Adrenal gland (tissue), 5 donors: ENCODE measurements at regions not wholly inside any gene's neighbourhood (a gene's known extent, or its start where the extent isn't known, plus 50 kb on each side); places are given as distances from the start of the nearest gene placed in this dataset.
"Not testable (repeated sequence)": the region's sequence is repeated elsewhere in the genome, so short reads cannot be mapped to it uniquely, and the experiment has no call there.

Experiments
- POLR2A ChIP-seq, 2 donors: fragments of 450-650 bp; IDR thresholded peaks; one replicate each; pipeline ENCODE4 v1.6.1; 2017; ENCODE audit warnings: antibody characterized with exemption in 2 of 2, mild to moderate bottlenecking in 2 of 2, moderate library complexity in 1 of 2
- TF ChIP-seq, protein P1 (sequence below), 6 experiments: fragments of 450-650 bp in 4 of 6; fragments of 200-600 bp in 2 of 6; sonication (generic) in 1 of 6; IDR thresholded peaks; 1 replicate in 5 of 6; 2 replicates in 1 of 6; pipeline versions ENCODE4 v1.5.1 to v1.8.0; 2016 to 2021; ENCODE audit warnings: antibody characterized with exemption in 6 of 6, mild to moderate bottlenecking in 2 of 6, moderate library complexity in 1 of 6
- donor health status: DM: no; HTN: no; CAD: no.

DNA sequence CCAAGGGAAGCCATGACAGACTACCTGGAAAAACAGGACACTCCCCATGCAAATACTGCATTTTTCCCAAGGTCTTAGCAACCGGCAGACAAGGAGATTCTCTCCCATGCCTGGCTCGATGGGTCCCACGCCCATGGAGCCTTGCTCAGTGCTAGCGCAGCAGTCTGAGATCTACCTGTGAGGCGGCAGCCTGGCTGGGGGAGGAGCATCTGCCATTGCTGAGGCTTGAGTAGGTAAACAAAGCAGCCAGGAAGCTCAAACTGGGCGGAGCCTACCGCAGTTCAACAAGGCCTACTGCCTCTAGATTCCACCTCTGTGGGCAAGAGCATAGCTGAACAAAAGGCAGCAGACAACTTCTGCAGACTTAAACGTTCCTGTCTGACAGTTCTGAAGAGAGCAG lies 1417.2 kb downstream of the FSTL5 start:
- TF ChIP-seq POLR2A (IDR thresholded peaks at IDR 0.05) = not testable (repeated sequence)
- TF ChIP-seq, protein P1, sequence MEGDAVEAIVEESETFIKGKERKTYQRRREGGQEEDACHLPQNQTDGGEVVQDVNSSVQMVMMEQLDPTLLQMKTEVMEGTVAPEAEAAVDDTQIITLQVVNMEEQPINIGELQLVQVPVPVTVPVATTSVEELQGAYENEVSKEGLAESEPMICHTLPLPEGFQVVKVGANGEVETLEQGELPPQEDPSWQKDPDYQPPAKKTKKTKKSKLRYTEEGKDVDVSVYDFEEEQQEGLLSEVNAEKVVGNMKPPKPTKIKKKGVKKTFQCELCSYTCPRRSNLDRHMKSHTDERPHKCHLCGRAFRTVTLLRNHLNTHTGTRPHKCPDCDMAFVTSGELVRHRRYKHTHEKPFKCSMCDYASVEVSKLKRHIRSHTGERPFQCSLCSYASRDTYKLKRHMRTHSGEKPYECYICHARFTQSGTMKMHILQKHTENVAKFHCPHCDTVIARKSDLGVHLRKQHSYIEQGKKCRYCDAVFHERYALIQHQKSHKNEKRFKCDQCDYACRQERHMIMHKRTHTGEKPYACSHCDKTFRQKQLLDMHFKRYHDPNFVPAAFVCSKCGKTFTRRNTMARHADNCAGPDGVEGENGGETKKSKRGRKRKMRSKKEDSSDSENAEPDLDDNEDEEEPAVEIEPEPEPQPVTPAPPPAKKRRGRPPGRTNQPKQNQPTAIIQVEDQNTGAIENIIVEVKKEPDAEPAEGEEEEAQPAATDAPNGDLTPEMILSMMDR (IDR thresholded peaks at IDR 0.05) = not testable (repeated sequence)
